ENCODE measurements at regions not wholly inside any gene's neighbourhood (a gene's known extent, or its start where the extent isn't known, plus 50 kb on each side); places are given as distances from the start of the nearest gene placed in this dataset.

DNA sequence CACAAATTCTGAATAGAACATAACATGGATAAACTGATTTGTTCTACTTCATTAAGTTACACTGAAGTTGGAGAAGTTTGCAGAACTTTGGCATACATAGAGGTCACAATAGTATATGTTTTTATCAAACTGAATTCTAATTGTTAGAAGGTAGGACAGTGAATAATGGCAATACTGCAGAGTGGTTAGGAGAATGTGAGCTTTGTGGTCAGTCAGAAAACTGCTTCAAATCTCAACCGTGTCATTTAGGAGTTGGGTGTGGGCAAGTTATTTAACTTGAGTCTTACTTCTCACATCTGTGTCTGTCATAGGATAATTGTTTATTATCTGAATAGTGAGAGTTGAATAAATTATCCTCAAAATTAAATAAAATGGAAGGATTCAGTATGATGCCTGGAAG lies 374.6 kb upstream of the SYT1 start:
- Histone ChIP-seq H4K5ac (ENCODE audit: low read depth, low read length) (no peak overlapping the region), H3K27ac (ENCODE audit: insufficient read depth, low read length) (no peak overlapping the region), H2AFZ (replicated peaks; ENCODE audit: low read length, poor library complexity) (no peak overlapping the region), H4K20me1 (ENCODE audit: insufficient read depth, low read length) (no peaks in the 10 kb centered on the region), H3K18ac (ENCODE audit: low read depth, low read length) (no peak overlapping the region), H3K23ac (ENCODE audit: low read depth, low read length) (no peak overlapping the region), H2BK120ac (ENCODE audit: low read depth, low read length) (no peak overlapping the region), H3K27me3 (ENCODE audit: control insufficient read depth, insufficient read depth, low read length) (no peaks in the 10 kb centered on the region), H2BK5ac (ENCODE audit: low read depth, low read length, poor library complexity, severe bottlenecking) (no peak overlapping the region), H2BK20ac (ENCODE audit: low read depth, low read length) (no peak overlapping the region), H3K4ac (ENCODE audit: low read depth, low read length) (no peak overlapping the region), H3K79me1 (ENCODE audit: low read depth in 1 of 2, low read length in 2 of 2) (no peaks in the 10 kb centered on the region), H4K8ac (ENCODE audit: low read depth in 2 of 2, low read length in 2 of 2) (no peak overlapping the region), H3K4me3 (ENCODE audit: insufficient read depth, low read depth, low read length) (no peak overlapping the region), H3K14ac (replicated peaks; ENCODE audit: low read depth, low read length) (no peak overlapping the region), H2AK9ac (replicated peaks; ENCODE audit: low read depth, low read length, poor library complexity) (no peak overlapping the region), H3K9me3 (ENCODE audit: control insufficient read depth, insufficient read depth, low read length) (no peaks in the 10 kb centered on the region), H3K56ac (ENCODE audit: extremely low read depth, insufficient read depth, low read length) (no peak overlapping the region), H2AK5ac (ENCODE audit: low read depth, low read length) (no peak overlapping the region), H3K36me3 (ENCODE audit: control insufficient read depth, insufficient read depth, low read length) (no peaks in the 10 kb centered on the region), H4K91ac (ENCODE audit: insufficient read depth, low read depth, low read length) (no peak overlapping the region), H3K9ac (ENCODE audit: low read depth, low read length) (no peak overlapping the region), H2BK15ac (ENCODE audit: low read depth, low read length) (no peak overlapping the region), H3K9me1 (ENCODE audit: insufficient read depth, low read length) (no peaks in the 10 kb centered on the region), H3K4me1 (ENCODE audit: control insufficient read depth, insufficient read depth, low read length) (no peaks in the 10 kb centered on the region), H3K4me2 (ENCODE audit: low read depth, low read length) (no peak overlapping the region)
- intact Hi-C loops (cut with micrococcal nuclease) (no loop called here), in situ Hi-C loops (cut with MboI; ENCODE audit: low sequenced_read_pairs) (no loop called here), dilution Hi-C loops (cut with HindIII; ENCODE audit: low sequenced_read_pairs, unreplicated experiment) (no loop called here)
- no TSS peak for BruUV-seq (replicated peaks)
- ChIA-PET POLR2A (ENCODE audit: unreplicated experiment) (interaction anchor here (0.7 kb wide), 1 partner anchor 479 kb away, joined by 4 read pairs; no protein-coding TSS in a partner anchor), CTCF (interaction anchor here (0.9 kb wide), 1 partner anchor 16 kb away, joined by 3 read pairs; no protein-coding TSS in a partner anchor)
- TF ChIP-seq SMC3 (IDR thresholded peaks at IDR 0.05; ENCODE audit: low read depth, low read length) (no peak), RCOR1 (IDR thresholded peaks at IDR 0.05; ENCODE audit: insufficient replicate concordance, low read length) (no peak)
- TF ChIP-seq, protein P1, sequence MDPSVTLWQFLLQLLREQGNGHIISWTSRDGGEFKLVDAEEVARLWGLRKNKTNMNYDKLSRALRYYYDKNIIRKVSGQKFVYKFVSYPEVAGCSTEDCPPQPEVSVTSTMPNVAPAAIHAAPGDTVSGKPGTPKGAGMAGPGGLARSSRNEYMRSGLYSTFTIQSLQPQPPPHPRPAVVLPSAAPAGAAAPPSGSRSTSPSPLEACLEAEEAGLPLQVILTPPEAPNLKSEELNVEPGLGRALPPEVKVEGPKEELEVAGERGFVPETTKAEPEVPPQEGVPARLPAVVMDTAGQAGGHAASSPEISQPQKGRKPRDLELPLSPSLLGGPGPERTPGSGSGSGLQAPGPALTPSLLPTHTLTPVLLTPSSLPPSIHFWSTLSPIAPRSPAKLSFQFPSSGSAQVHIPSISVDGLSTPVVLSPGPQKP (IDR thresholded peaks at IDR 0.05; ENCODE audit: borderline replicate concordance, low read depth, low read length): no peak
- ATAC-seq (ENCODE audit: low read depth) (no peak), DNase-seq (no peak)
- WGBS, 2 experiments (ENCODE audit: extremely low coverage in 2 of 2, insufficient read length in 1 of 2): no CpG with 5 or more reads among the region's 1 CpG
